Mammary epithelial cell (primary cell): ENCODE measurements at regions not wholly inside any gene's neighbourhood (a gene's known extent, or its start where the extent isn't known, plus 50 kb on each side); places are given as distances from the start of the nearest gene placed in this dataset.

ENCODE experiments used
- EZH2 ChIP-seq: IDR thresholded peaks from 2 replicates; pipeline ENCODE4 v1.6.1; 2012; ENCODE audit warnings: low read length, inconsistent platforms, borderline replicate concordance
- TF ChIP-seq, protein P1 (sequence below), 2 donors: IDR thresholded peaks in 1 of 2; conservative IDR thresholded peaks in 1 of 2; 2 replicates each; pipeline ENCODE4 v1.5.1; 2011 to 2012; ENCODE audit warnings: inconsistent platforms in 2 of 2, low read length in 2 of 2, mild to moderate bottlenecking in 2 of 2, control low read depth in 1 of 2, low read depth in 1 of 2; ENCODE audit not compliant: insufficient read depth in 1 of 2; ENCODE audit errors: extremely low read depth in 1 of 2

DNA sequence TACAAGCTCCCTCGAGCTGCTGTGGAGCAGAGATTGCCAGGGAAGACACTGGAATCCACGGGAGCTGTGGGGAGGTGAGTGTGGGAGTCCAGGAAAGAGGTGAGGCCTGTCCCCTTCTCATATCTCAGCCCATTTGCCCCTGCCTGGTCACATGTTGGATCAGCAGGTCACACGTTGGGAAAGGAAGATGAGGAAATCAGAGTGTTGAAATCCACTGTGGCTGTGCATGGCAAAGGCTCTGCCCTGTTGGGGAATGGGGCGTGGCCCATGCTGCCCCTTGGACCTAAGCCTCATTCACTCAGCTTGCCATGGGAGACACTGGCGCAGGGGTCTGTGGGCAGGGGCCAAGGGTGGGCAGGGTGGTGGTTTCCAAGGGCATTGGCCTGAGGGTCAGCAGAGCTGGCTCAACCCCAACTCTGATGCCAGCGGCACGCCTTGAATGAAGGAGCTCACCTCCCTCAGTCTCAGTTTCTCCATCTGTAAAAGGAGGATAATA, 85.4 kb upstream of the CPEB4 start:
- no peak for TF ChIP-seq EZH2
- TF ChIP-seq, protein P1, sequence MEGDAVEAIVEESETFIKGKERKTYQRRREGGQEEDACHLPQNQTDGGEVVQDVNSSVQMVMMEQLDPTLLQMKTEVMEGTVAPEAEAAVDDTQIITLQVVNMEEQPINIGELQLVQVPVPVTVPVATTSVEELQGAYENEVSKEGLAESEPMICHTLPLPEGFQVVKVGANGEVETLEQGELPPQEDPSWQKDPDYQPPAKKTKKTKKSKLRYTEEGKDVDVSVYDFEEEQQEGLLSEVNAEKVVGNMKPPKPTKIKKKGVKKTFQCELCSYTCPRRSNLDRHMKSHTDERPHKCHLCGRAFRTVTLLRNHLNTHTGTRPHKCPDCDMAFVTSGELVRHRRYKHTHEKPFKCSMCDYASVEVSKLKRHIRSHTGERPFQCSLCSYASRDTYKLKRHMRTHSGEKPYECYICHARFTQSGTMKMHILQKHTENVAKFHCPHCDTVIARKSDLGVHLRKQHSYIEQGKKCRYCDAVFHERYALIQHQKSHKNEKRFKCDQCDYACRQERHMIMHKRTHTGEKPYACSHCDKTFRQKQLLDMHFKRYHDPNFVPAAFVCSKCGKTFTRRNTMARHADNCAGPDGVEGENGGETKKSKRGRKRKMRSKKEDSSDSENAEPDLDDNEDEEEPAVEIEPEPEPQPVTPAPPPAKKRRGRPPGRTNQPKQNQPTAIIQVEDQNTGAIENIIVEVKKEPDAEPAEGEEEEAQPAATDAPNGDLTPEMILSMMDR (conservative IDR thresholded peaks at IDR 0.05 in 1 of 2, IDR thresholded peaks at IDR 0.05 in 1 of 2; ENCODE audit: extremely low read depth in 1 of 2, insufficient read depth in 1 of 2, low read depth in 1 of 2, low read length in 2 of 2): no peak
